ENCODE measurements at regions not wholly inside any gene's neighbourhood (a gene's known extent, or its start where the extent isn't known, plus 50 kb on each side); places are given as distances from the start of the nearest gene placed in this dataset.
"Not testable (repeated sequence)": the region's sequence is repeated elsewhere in the genome, so short reads cannot be mapped to it uniquely, and the experiment has no call there.

- not testable (repeated sequence) for H3K9ac ChIP-seq (ENCODE audit: low read depth, low read length); H3K27ac ChIP-seq (ENCODE audit: low read length); H3K4me3 ChIP-seq (ENCODE audit: low read length); H3K36me3 ChIP-seq (ENCODE audit: insufficient read depth, low read depth, low read length); H3K27me3 ChIP-seq (ENCODE audit: insufficient read depth, low read length); H3K9me3 ChIP-seq (ENCODE audit: insufficient read depth, low read depth, low read length)
- H3K4me1 ChIP-seq (ENCODE audit: insufficient read depth, low read length), result peaks cover 12% of the 10 kb centered on the region; the same call in 1 of the 2 replicates
These were observed 97.0 kb downstream of the CRLF2 start for GRCh38 chrX:1115411-1115810.

DNA sequence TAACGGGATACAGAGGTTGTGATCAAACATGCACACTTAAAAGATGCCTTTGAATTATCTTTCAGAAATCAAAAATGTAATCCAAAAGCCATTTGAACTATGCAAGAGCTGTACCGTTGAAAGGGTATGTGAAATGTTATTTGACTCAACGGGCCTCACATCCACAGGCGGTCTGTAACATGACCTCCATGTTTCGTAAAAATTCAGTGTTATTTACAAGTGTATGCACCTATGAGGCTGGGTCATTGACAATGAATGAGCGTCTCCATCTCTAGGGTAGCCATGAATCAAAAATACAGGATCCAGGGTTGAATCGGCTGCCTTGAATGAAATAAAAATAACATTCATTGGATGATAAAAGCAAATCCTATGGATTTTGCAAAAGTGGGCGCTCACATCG lies 100.1 kb downstream of the CRLF2 start:
- peak overlapping the region; percentile 61 for H3K27ac ChIP-seq (ENCODE audit: low read length)
- H3K4me1 ChIP-seq (ENCODE audit: insufficient read depth, low read length), result peaks cover 12% of the 10 kb centered on the region; the same call in 1 of the 2 replicates
- no peaks in the 10 kb centered on the region; the same call in 1 of the 2 replicates for H3K27me3 ChIP-seq (ENCODE audit: insufficient read depth, low read length)
- no peaks in the 10 kb centered on the region for H3K36me3 ChIP-seq (ENCODE audit: insufficient read depth, low read depth, low read length)
- peak overlapping the region; percentile 55 for H3K4me3 ChIP-seq (ENCODE audit: low read length)
- no peaks in the 10 kb centered on the region; the same call in 1 of the 2 replicates for H3K9me3 ChIP-seq (ENCODE audit: insufficient read depth, low read depth, low read length)
- H3K9ac ChIP-seq (ENCODE audit: low read depth, low read length), result peak overlapping the region; percentile 69; the same call in 1 of the 2 replicates

DNA sequence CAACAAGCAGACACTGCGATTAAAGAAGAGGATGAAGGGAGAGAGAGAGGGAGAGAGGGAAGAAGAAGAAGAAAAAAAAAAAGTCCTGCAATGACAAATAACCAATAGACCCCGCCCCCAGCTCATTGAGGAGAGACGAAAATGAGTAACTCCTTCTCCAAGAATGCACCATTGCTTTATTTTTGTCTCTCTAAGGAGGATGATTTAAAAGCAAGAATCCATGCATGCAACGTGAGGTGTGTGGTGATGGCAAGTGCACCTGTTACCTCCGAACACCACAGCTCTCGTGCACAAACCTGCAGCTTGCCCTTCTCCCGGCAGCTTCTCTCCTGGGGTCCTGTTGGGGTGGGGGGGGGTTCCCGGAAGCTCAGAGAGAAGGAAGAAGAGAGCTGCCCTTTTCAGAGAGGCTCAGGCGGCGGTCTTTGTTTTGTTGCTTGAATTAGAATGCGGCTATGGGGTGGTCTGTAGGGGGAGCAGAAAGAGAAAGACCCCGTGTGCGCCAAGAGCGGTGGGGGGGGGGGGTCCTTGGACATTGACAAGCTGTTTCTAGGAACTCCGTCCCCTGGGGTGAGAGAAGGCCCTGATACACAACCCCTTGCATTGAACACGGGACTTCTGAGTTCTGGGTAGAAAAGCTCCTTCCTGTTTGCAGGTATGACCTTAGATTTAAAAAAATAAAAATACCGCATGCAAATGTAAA lies 100.7 kb downstream of the CRLF2 start:
- peaks cover 12% of the 10 kb centered on the region; the same call in 1 of the 2 replicates for H3K4me1 ChIP-seq (ENCODE audit: insufficient read depth, low read length)
- H3K27ac ChIP-seq (ENCODE audit: low read length), result peak overlapping the region; percentile 61
- peak overlapping the region; percentile 57 for H3K4me3 ChIP-seq (ENCODE audit: low read length)
- peaks cover 2% of the 10 kb centered on the region; the same call in 1 of the 2 replicates for H3K27me3 ChIP-seq (ENCODE audit: insufficient read depth, low read length)
- H3K9ac ChIP-seq (ENCODE audit: low read depth, low read length), result peak overlapping the region; percentile 69; the same call in 1 of the 2 replicates
- H3K9me3 ChIP-seq (ENCODE audit: insufficient read depth, low read depth, low read length), result no peaks in the 10 kb centered on the region; the same call in 1 of the 2 replicates
- no peaks in the 10 kb centered on the region for H3K36me3 ChIP-seq (ENCODE audit: insufficient read depth, low read depth, low read length)

DNA sequence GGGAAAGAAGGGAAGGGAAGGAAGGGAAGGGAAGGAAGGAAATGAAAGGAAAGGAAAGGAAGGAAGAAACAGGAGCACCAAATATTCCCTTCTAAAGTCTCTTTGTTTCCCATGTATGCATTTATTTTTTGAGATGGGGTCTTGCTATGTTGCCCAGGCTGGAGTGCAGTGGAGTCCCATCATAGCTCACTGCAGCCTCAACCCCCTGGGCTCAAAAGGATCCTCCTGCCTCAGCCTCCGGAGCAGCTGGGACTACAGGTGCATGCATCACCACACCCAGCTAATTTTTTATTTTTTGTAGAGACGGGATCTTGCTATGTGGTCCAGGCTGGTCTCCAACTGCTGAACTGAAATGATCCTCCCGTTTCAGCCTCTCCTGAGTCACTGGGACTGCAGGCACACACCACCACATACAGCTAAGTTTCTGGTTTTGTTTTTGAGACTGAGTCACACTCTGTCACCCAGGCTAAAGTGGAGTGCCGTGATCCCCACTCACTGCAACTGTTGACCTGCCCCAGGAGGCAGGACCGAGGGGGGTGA lies 102.8 kb downstream of the CRLF2 start:
- Histone ChIP-seq H3K4me1 (ENCODE audit: insufficient read depth, low read length) (peaks cover 12% of the 10 kb centered on the region; the same call in 1 of the 2 replicates), H3K27ac (ENCODE audit: low read length) (no peak overlapping the region), H3K9me3 (ENCODE audit: insufficient read depth, low read depth, low read length) (no peaks in the 10 kb centered on the region; the same call in 1 of the 2 replicates), H3K4me3 (ENCODE audit: low read length) (no peak overlapping the region), H3K27me3 (ENCODE audit: insufficient read depth, low read length) (peaks cover 11% of the 10 kb centered on the region), H3K9ac (ENCODE audit: low read depth, low read length) (no peak overlapping the region), H3K36me3 (ENCODE audit: insufficient read depth, low read depth, low read length) (no peaks in the 10 kb centered on the region)

- Histone ChIP-seq H3K4me1 (ENCODE audit: insufficient read depth, low read length) (peaks cover 12% of the 10 kb centered on the region; the same call in 1 of the 2 replicates), H3K9me3 (ENCODE audit: insufficient read depth, low read depth, low read length) (no peaks in the 10 kb centered on the region; the same call in 1 of the 2 replicates), H3K27ac (ENCODE audit: low read length) (peak overlapping the region; percentile 79), H3K4me3 (ENCODE audit: low read length) (peak overlapping the region; percentile 52), H3K9ac (ENCODE audit: low read depth, low read length) (peak overlapping the region; percentile 55), H3K27me3 (ENCODE audit: insufficient read depth, low read length) (peaks cover 11% of the 10 kb centered on the region), H3K36me3 (ENCODE audit: insufficient read depth, low read depth, low read length) (no peaks in the 10 kb centered on the region)
These were observed 103.7 kb downstream of the CRLF2 start for GRCh38 chrX:1108501-1109445.

DNA sequence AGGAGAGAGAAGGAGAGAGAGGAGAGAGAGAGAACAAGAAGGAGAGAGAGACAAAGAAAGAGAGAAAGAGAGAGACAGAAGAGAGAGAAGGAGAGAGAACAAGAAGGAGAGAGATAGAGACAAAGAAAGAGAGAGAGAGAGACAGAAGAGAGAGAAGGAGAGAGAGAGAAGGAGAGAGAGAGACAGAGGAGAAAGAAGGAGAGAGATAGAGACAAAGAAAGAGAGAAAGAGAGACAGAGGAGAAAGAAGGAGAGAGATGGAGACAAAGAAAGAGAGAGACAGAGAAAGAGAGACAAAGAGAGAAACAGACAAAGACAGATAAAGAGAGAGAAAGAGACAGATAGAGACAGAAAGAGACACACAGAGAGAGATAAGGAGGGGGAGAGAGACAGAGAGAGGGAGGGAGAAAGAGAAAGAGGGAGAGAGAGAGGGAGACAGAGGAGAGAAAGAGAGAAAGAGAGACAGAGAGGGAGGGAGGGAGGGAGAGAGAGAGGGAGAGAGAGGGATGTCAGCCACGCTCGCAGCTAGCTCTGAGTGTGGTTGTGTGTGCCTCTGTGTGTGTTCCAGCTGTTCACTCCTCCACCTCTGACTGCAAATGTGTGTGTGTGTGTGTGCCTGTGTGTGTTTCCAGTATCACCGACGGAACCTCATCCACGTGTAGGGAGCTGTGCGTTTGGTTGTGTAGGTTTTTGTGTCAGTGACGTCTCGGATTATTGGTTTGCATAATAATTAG lies 105.8 kb downstream of the CRLF2 start:
- Histone ChIP-seq H3K27ac (ENCODE audit: low read length) (no peak overlapping the region), H3K4me1 (ENCODE audit: insufficient read depth, low read length) (peaks cover 9% of the 10 kb centered on the region; the same call in 1 of the 2 replicates), H3K4me3 (ENCODE audit: low read length) (no peak overlapping the region), H3K9ac (ENCODE audit: low read depth, low read length) (no peak overlapping the region), H3K36me3 (ENCODE audit: insufficient read depth, low read depth, low read length) (no peaks in the 10 kb centered on the region), H3K27me3 (ENCODE audit: insufficient read depth, low read length) (peaks cover 11% of the 10 kb centered on the region), H3K9me3 (ENCODE audit: insufficient read depth, low read depth, low read length) (no peaks in the 10 kb centered on the region; the same call in 1 of the 2 replicates)

DNA sequence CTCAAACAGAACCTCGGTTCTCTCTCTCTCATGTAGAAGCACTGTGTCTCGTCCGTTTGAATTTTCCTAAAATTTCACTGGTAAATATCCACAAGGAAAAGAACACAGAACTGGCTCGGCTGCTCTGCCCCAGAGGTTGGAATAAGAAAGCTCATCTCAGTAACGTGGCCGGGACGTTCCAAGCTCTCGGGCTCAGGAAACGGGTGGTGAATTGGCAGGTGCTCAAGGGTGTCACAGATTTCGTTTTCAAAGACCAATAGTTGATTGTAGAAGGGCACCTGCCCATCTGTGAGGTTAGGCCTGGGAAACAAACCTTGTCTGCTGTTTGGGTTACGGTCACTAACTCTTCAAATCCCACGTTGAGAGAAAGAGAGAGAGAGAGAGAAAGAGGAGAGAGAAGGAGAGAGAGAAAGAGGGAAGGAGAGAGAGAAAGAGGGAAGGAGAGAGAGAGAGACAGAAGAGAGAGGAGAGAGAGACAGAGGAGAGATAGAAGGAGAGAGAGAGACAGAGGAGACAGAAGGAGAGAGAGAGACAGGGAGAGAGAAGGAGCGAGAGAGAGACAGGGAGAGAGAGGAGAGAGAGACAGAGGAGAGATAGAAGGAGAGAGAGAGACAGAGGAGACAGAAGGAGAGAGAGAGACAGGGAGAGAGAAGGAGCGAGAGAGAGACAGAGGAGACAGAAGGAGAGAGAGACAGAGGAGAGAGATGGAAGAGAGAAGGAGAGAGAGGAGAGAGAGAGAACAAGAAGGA lies 106.6 kb downstream of the CRLF2 start:
- no peaks in the 10 kb centered on the region; the same call in 1 of the 2 replicates for H3K9me3 ChIP-seq (ENCODE audit: insufficient read depth, low read depth, low read length)
- H3K36me3 ChIP-seq (ENCODE audit: insufficient read depth, low read depth, low read length), result no peaks in the 10 kb centered on the region
- peaks cover 11% of the 10 kb centered on the region for H3K27me3 ChIP-seq (ENCODE audit: insufficient read depth, low read length)
- H3K4me3 ChIP-seq (ENCODE audit: low read length), result no peak overlapping the region
- H3K4me1 ChIP-seq (ENCODE audit: insufficient read depth, low read length), result peaks cover 4% of the 10 kb centered on the region; the same call in 1 of the 2 replicates
- H3K27ac ChIP-seq (ENCODE audit: low read length), result no peak overlapping the region
- H3K9ac ChIP-seq (ENCODE audit: low read depth, low read length), result no peak overlapping the region

- not testable (repeated sequence) for H3K4me3 ChIP-seq (ENCODE audit: low read length); H3K9me3 ChIP-seq (ENCODE audit: insufficient read depth, low read depth, low read length); H3K9ac ChIP-seq (ENCODE audit: low read depth, low read length); H3K27ac ChIP-seq (ENCODE audit: low read length); H3K4me1 ChIP-seq (ENCODE audit: insufficient read depth, low read length); H3K36me3 ChIP-seq (ENCODE audit: insufficient read depth, low read depth, low read length)
- peaks cover 14% of the 10 kb centered on the region for H3K27me3 ChIP-seq (ENCODE audit: insufficient read depth, low read length)
These were observed 107.4 kb downstream of the CRLF2 start for GRCh38 chrX:1105031-1105430.

- H3K4me1 ChIP-seq (ENCODE audit: insufficient read depth, low read length), result no peaks in the 10 kb centered on the region
- H3K9ac ChIP-seq (ENCODE audit: low read depth, low read length), result no peak overlapping the region
- peaks cover 16% of the 10 kb centered on the region for H3K27me3 ChIP-seq (ENCODE audit: insufficient read depth, low read length)
- H3K36me3 ChIP-seq (ENCODE audit: insufficient read depth, low read depth, low read length), result no peaks in the 10 kb centered on the region
- no peak overlapping the region for H3K4me3 ChIP-seq (ENCODE audit: low read length)
- H3K9me3 ChIP-seq (ENCODE audit: insufficient read depth, low read depth, low read length), result no peaks in the 10 kb centered on the region; the same call in 1 of the 2 replicates
- H3K27ac ChIP-seq (ENCODE audit: low read length), result no peak overlapping the region
These were observed 109.1 kb downstream of the CRLF2 start for GRCh38 chrX:1103360-1103759.

- no peaks in the 10 kb centered on the region for H3K4me1 ChIP-seq (ENCODE audit: insufficient read depth, low read length)
- H3K27ac ChIP-seq (ENCODE audit: low read length), result no peak overlapping the region
- H3K9ac ChIP-seq (ENCODE audit: low read depth, low read length), result no peak overlapping the region
- peaks cover 16% of the 10 kb centered on the region for H3K27me3 ChIP-seq (ENCODE audit: insufficient read depth, low read length)
- H3K4me3 ChIP-seq (ENCODE audit: low read length), result no peak overlapping the region
- H3K36me3 ChIP-seq (ENCODE audit: insufficient read depth, low read depth, low read length), result no peaks in the 10 kb centered on the region
- no peaks in the 10 kb centered on the region; the same call in 1 of the 2 replicates for H3K9me3 ChIP-seq (ENCODE audit: insufficient read depth, low read depth, low read length)
These were observed 109.7 kb downstream of the CRLF2 start for GRCh38 chrX:1102786-1103185.

Data from iPS-20b (cell line).